ENCODE measurements at regions not wholly inside any gene's neighbourhood (a gene's known extent, or its start where the extent isn't known, plus 50 kb on each side); places are given as distances from the start of the nearest gene placed in this dataset.

- no peak for DNase-seq (ENCODE audit: low read depth)
Measured at GRCh38 chr17:17398188-17398942, 78.4 kb upstream of the MED9 start.

GRCh38 chr17:17398943-17399926 lies 77.6 kb upstream of the MED9 start:
- no peak for DNase-seq (ENCODE audit: low read depth)

GRCh38 chr17:17400070-17400469 lies 76.7 kb upstream of the MED9 start:
- DNase-seq (ENCODE audit: low read depth) = no peak

- no peak for DNase-seq (ENCODE audit: low read depth)
Measured at GRCh38 chr17:17400566-17401184, 76.1 kb upstream of the MED9 start.

GRCh38 chr17:17401271-17401781 lies 75.5 kb upstream of the MED9 start:
- no peak for DNase-seq (ENCODE audit: low read depth)

GRCh38 chr17:17402558-17402957 lies 74.2 kb upstream of the MED9 start:
- no peak for DNase-seq (ENCODE audit: low read depth)

- DNase-seq (ENCODE audit: low read depth) = no peak
Measured at GRCh38 chr17:17403065-17403464, 73.7 kb upstream of the MED9 start.

- peak; percentile 24 for DNase-seq (ENCODE audit: low read depth)
Measured at GRCh38 chr17:17403899-17404576, 72.8 kb upstream of the MED9 start.

GRCh38 chr17:17405673-17406072 lies 71.1 kb upstream of the MED9 start:
- no peak for DNase-seq (ENCODE audit: low read depth)

GRCh38 chr17:17406225-17406624 lies 70.6 kb upstream of the MED9 start:
- DNase-seq (ENCODE audit: low read depth) = no peak

GRCh38 chr17:17408236-17408794 lies 68.5 kb upstream of the MED9 start:
- no peak for DNase-seq (ENCODE audit: low read depth)

- no peak for DNase-seq (ENCODE audit: low read depth)
Measured at GRCh38 chr17:17410357-17410756, 66.4 kb upstream of the MED9 start.

- no peak for DNase-seq (ENCODE audit: low read depth)
Measured at GRCh38 chr17:17411692-17412091, 65.1 kb upstream of the MED9 start.

- DNase-seq (ENCODE audit: low read depth) = no peak
Measured at GRCh38 chr17:17412326-17412725, 64.5 kb upstream of the MED9 start.

GRCh38 chr17:17413215-17413792 lies 63.5 kb upstream of the MED9 start:
- DNase-seq (ENCODE audit: low read depth) = no peak

GRCh38 chr17:17413821-17414220 lies 63.0 kb upstream of the MED9 start:
- DNase-seq (ENCODE audit: low read depth) = no peak

- no peak for DNase-seq (ENCODE audit: low read depth)
Measured at GRCh38 chr17:17414341-17414805, 62.4 kb upstream of the MED9 start.

- DNase-seq (ENCODE audit: low read depth) = no peak
Measured at GRCh38 chr17:17415006-17415405, 61.8 kb upstream of the MED9 start.

- DNase-seq (ENCODE audit: low read depth) = no peak
Measured at GRCh38 chr17:17416007-17416399, 60.8 kb upstream of the MED9 start.

- no peak for DNase-seq (ENCODE audit: low read depth)
Measured at GRCh38 chr17:17416400-17417360, 60.1 kb upstream of the MED9 start.

Data from stimulated activated CD4-positive, alpha-beta T cell treated with anti-CD3 and anti-CD28 coated beads, Interleukin-2, amount 100 ng/mL, for 4 hours (primary cell).